Upper lobe of right lung (tissue), 1 donor: ENCODE measurements at regions not wholly inside any gene's neighbourhood (a gene's known extent, or its start where the extent isn't known, plus 50 kb on each side); places are given as distances from the start of the nearest gene placed in this dataset.

Experiments used
- ATAC-seq: fragments of 200-7000 bp; cut with Tn5 transposase; one replicate; pipeline ENCODE4 v1.9.1; 2020; ENCODE audit warnings: mild to moderate bottlenecking, moderate library complexity
- DNase-seq: peaks from one replicate; pipeline ENCODE4 v3.0.0-alpha.2; 2020
- H3K27ac ChIP-seq: fragments of 200-600 bp; one replicate; pipeline ENCODE4 v1.8.0; 2022
- H3K27me3 ChIP-seq: fragments of 200-600 bp; one replicate; pipeline ENCODE4 v1.8.0; 2022; ENCODE audit warnings: mild to moderate bottlenecking
- H3K36me3 ChIP-seq: fragments of 200-600 bp; one replicate; pipeline ENCODE4 v1.8.0; 2022
- H3K4me1 ChIP-seq: fragments of 200-600 bp; one replicate; pipeline ENCODE4 v1.8.0; 2022
- H3K4me3 ChIP-seq: fragments of 200-600 bp; one replicate; pipeline ENCODE4 v1.8.0; 2022; ENCODE audit warnings: mild to moderate bottlenecking
- H3K9me3 ChIP-seq: fragments of 200-600 bp; one replicate; pipeline ENCODE4 v1.8.0; 2022
- CTCF ChIP-seq: fragments of 200-600 bp; IDR thresholded peaks from one replicate; pipeline ENCODE4 v1.8.0; 2022; ENCODE audit warnings: antibody characterized with exemption
- intact Hi-C: fragments of 100-400 bp; cut with DNase I; formaldehyde crosslinking; loops from one replicate; pipeline ENCODE4 v1.11.0; 2022
- donor health status: DM: no; HTN: yes; CAD: no; lungs with severe emphysema.

DNA sequence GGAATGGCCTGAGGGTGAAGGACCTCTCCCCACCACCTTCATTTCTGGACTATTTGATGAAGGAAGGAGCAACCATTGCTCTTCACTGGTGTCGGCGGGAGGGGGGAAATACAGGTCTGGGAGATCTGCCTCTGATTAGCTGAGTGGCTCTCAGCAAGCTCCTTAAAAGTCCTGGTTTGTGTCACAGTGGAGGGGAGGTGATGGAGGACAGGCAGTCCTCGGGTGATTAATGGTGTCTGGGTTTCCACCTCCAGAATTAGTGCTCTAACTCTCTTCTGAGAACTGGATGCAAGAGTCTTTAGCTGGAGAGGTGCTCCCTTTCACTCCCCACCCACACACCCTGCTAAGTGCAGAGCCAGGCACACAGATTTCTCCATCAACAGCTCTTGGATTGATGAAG is 83.2 kb downstream of the TTC32 start:
- ATAC-seq (no peak), DNase-seq (no peak)
- no peaks in the 10 kb centered on the region for H3K4me1 ChIP-seq
- H3K27ac ChIP-seq, result no peak overlapping the region
- intact Hi-C loops, result no loop called here
- TF ChIP-seq CTCF, result no peak
- H3K4me3 ChIP-seq, result no peak overlapping the region
- no peaks in the 10 kb centered on the region for H3K9me3 ChIP-seq
- no peaks in the 10 kb centered on the region for H3K27me3 ChIP-seq
- H3K36me3 ChIP-seq, result no peaks in the 10 kb centered on the region

DNA sequence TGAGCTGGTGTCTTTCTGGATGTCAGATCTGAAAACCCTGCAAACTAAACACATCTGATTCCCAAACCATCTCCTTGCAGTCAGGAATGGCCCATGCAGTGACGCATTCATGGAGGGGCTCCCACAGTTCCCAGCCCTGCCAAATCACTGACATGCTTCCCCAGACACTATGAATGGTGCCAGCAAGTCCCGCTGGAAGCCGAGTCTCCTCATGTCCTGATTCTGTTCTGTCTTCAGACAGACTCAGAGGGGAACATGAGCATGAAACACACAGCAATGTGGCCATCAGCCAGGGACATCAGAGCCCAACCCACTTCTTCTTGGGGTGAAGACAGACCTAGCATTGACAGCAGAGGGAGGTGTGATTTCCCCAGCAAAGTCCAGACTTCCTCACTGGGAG is 83.7 kb downstream of the TTC32 start:
- Histone ChIP-seq H3K36me3 (no peaks in the 10 kb centered on the region), H3K4me1 (no peaks in the 10 kb centered on the region), H3K4me3 (no peak overlapping the region), H3K9me3 (no peaks in the 10 kb centered on the region), H3K27me3 (no peaks in the 10 kb centered on the region), H3K27ac (no peak overlapping the region)
- no peak for DNase-seq
- ATAC-seq, result peak; percentile 27
- TF ChIP-seq CTCF, result no peak
- intact Hi-C loops, result no loop called here

DNA sequence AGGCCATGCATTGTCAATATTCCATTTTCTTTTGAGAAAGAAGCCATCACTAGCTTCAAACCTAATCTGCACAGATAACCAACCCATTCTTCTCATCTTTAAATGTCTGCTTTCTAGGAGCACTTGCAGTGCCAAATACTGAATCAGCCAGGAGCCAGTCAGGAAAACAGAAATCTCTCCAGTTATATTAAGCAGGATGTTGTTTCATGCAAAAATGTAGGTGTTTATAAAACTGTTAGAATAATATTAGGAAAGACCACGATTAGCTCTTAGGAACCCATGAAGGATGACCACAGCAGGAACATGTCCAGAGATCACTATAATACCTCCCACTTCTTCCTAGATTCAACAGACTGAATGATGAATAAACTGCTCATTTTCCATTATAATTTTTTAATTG is 86.0 kb downstream of the TTC32 start:
- Histone ChIP-seq H3K9me3 (no peaks in the 10 kb centered on the region), H3K4me3 (no peak overlapping the region), H3K27me3 (no peaks in the 10 kb centered on the region), H3K36me3 (no peaks in the 10 kb centered on the region), H3K4me1 (no peaks in the 10 kb centered on the region), H3K27ac (no peak overlapping the region)
- intact Hi-C loops, result no loop called here
- TF ChIP-seq CTCF, result no peak
- no peak for DNase-seq
- ATAC-seq, result no peak

GRCh38 chr2:19812166-19812565 is 89.6 kb downstream of the TTC32 start:
- Histone ChIP-seq H3K27ac (no peak overlapping the region), H3K4me1 (no peaks in the 10 kb centered on the region), H3K9me3 (no peaks in the 10 kb centered on the region), H3K36me3 (no peaks in the 10 kb centered on the region), H3K4me3 (no peak overlapping the region), H3K27me3 (no peaks in the 10 kb centered on the region)
- intact Hi-C loops, result no loop called here
- no peak for TF ChIP-seq CTCF
- DNase-seq, result no peak
- no peak for ATAC-seq

DNA sequence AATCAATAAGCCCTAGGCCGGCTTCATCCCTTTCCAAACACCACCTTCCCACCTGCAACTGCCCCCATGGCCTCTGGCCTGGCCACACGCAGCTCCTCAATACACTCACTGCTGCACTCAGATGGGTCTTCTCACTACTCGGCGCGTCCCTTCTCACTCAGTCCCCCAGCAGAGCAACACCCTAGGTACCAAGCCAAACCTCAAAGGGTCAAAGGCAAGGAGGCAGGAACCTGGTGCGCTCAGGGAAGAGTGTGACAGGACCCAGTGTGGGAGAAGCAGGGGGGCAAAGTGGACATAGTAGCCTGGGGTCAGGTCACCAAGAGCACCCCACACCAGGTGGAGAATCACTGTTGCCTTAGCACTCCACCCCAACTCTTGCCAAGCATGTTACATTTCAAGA is 90.6 kb downstream of the TTC32 start:
- ATAC-seq, result no peak
- Histone ChIP-seq H3K36me3 (no peaks in the 10 kb centered on the region), H3K9me3 (no peaks in the 10 kb centered on the region), H3K4me3 (no peak overlapping the region), H3K27me3 (no peaks in the 10 kb centered on the region), H3K27ac (no peak overlapping the region), H3K4me1 (no peaks in the 10 kb centered on the region)
- no peak for TF ChIP-seq CTCF
- intact Hi-C loops, result no loop called here
- DNase-seq, result no peak

DNA sequence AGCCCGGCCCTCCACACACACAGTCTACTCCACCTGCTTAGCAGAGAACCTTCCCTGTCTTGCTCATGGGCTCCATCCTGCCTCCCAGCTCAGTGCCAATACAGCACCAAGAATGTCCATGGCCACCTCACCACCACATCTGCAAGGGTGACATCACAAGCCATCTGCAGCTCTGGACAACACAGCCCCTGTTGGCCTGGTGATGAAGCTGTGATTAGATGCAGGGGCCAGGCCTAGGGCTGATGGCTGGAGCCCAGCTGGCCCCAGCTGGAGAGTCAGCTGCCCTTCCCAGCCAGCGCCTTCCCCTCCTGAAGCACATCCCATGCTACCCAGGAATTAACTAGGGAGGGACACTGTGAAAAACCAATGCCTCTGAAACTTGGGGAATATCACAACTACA is 91.1 kb downstream of the TTC32 start:
- no peaks in the 10 kb centered on the region for H3K9me3 ChIP-seq
- H3K27me3 ChIP-seq, result no peaks in the 10 kb centered on the region
- no peak for TF ChIP-seq CTCF
- intact Hi-C loops, result no loop called here
- H3K27ac ChIP-seq, result no peak overlapping the region
- no peak for ATAC-seq
- no peak for DNase-seq
- H3K36me3 ChIP-seq, result no peaks in the 10 kb centered on the region
- H3K4me3 ChIP-seq, result no peak overlapping the region
- H3K4me1 ChIP-seq, result no peaks in the 10 kb centered on the region
